K562 (cell line): ENCODE measurements at regions not wholly inside any gene's neighbourhood (a gene's known extent, or its start where the extent isn't known, plus 50 kb on each side); places are given as distances from the start of the nearest gene placed in this dataset.

ENCODE experiments used
- ATAC-seq: fragments of 200-7000 bp; cut with Tn5 transposase; 3 replicates; pipeline ENCODE4 v1.9.1; 2020; ENCODE audit warnings: moderate library complexity
- BruUV-seq: library from RNA; stranded (reverse); fragments of 400-500 nt; replicated peaks from 2 replicates; lab custom pipeline; 2021; lab: Mats Ljungman, UMichigan
- CTCF ChIA-PET: fragments of 300-600 bp; formaldehyde crosslinking; extraction: SDS; loops from one replicate; lab custom pipeline; 2021; ENCODE audit warnings: low intra/inter-chr PET ratio; lab: Yijun Ruan, JAX
- POLR2A ChIA-PET: fragments of 300-600, 350-650 bp; sonication (Branson Sonifier 250); formaldehyde crosslinking; extraction: SDS; loops from one replicate; lab custom pipeline; 2021; ENCODE audit warnings: antibody characterized with exemption, inconsistent platforms; lab: Yijun Ruan, JAX
- DNase-seq, 4 experiments: peaks; one replicate each; pipeline versions ENCODE4 v3.0.0 to v3.0.0-alpha.2; 2011 to 2018; ENCODE audit warnings: low spot score in 3 of 4, mixed read lengths in 3 of 4; ENCODE audit errors: extremely low read depth in 1 of 4
- FAIRE-seq: peaks from 2 replicates; lab custom pipeline; 2011; peaks lifted over from hg19 to GRCh38; lab: Jason Lieb, UNC
- H2AFZ ChIP-seq: 2 replicates; pipeline ENCODE4 v1.6.0; 2011; ENCODE audit warnings: low read depth, low read length, control low read depth, inconsistent platforms
- H3K27ac ChIP-seq: fragments of 200-600 bp; 3 replicates; pipeline ENCODE4 v1.8.0; 2011; ENCODE audit warnings: low read depth, mild to moderate bottlenecking, control low read depth, inconsistent platforms, low read length, moderate library complexity, mixed read lengths; ENCODE audit errors: extremely low read depth
- H3K27me3 ChIP-seq, 2 experiments: fragments of 300-600 bp in 1 of 2; 2 replicates in 1 of 2; 3 replicates in 1 of 2; pipeline versions ENCODE4 v1.6.0 to v1.8.0; 2011; ENCODE audit warnings: inconsistent platforms in 2 of 2, low read length in 2 of 2, mild to moderate bottlenecking in 1 of 2, mixed read lengths in 1 of 2, moderate library complexity in 1 of 2; ENCODE audit not compliant: control insufficient read depth in 2 of 2, insufficient read depth in 2 of 2
- H3K36me3 ChIP-seq: fragments of 300-600 bp; 3 replicates; pipeline ENCODE4 v1.8.0; 2011; ENCODE audit warnings: mild to moderate bottlenecking, low read length, inconsistent platforms; ENCODE audit not compliant: control insufficient read depth, insufficient read depth
- H3K4me1 ChIP-seq, 2 experiments: fragments of 200-600 bp in 1 of 2; replicated peaks in 1 of 2; 2 replicates in 1 of 2; 3 replicates in 1 of 2; pipeline versions ENCODE4 v1.5.1 to v1.8.0; 2011; ENCODE audit warnings: inconsistent platforms in 2 of 2, low read length in 2 of 2, mild to moderate bottlenecking in 1 of 2, mixed read lengths in 1 of 2, moderate library complexity in 1 of 2; ENCODE audit not compliant: control insufficient read depth in 2 of 2, insufficient read depth in 2 of 2
- H3K4me2 ChIP-seq: 2 replicates; pipeline ENCODE4 v1.6.1; 2011; ENCODE audit warnings: low read length, control low read depth, inconsistent platforms, mixed read lengths; ENCODE audit not compliant: insufficient read depth
- H3K4me3 ChIP-seq: fragments of 200-600 bp; sonication (generic), shearing (Covaris generic); 2 replicates; pipeline ENCODE4 v1.5.1; 2016; ENCODE audit warnings: control low read depth, inconsistent platforms
- H3K79me2 ChIP-seq: fragments of 200-600 bp; 3 replicates; pipeline ENCODE4 v1.8.0; 2011; ENCODE audit warnings: low read length, inconsistent platforms; ENCODE audit not compliant: control insufficient read depth, insufficient read depth
- H3K9ac ChIP-seq, 2 experiments: 2 replicates each; pipeline versions ENCODE4 v1.6.0 to v1.6.1; 2011; ENCODE audit warnings: low read depth in 2 of 2, low read length in 2 of 2, control low read depth in 1 of 2, inconsistent platforms in 1 of 2, mild to moderate bottlenecking in 1 of 2, mixed read lengths in 1 of 2; ENCODE audit not compliant: insufficient read depth in 1 of 2
- H3K9me1 ChIP-seq: one replicate; pipeline ENCODE4 v1.6.0; 2011; ENCODE audit warnings: inconsistent platforms, mild to moderate bottlenecking, low read length, moderate library complexity; ENCODE audit not compliant: control insufficient read depth, insufficient read depth
- H3K9me3 ChIP-seq: replicated peaks from 2 replicates; pipeline ENCODE4 v1.5.1; 2011; ENCODE audit warnings: low read depth, low read length, inconsistent platforms; ENCODE audit not compliant: control insufficient read depth, insufficient read depth
- H4K20me1 ChIP-seq: replicated peaks from 2 replicates; pipeline ENCODE4 v1.6.1; 2011; ENCODE audit warnings: low read length, inconsistent platforms, mixed read lengths; ENCODE audit not compliant: control insufficient read depth, insufficient read depth
- CBFA2T2 ChIP-seq: fragments of 450-650 bp; conservative IDR thresholded peaks from 2 replicates; pipeline ENCODE4 v1.6.1; 2017; ENCODE audit warnings: mild to moderate bottlenecking
- ESRRA ChIP-seq: fragments of 450-650 bp; IDR thresholded peaks from 2 replicates; pipeline ENCODE4 v1.6.1; 2014; ENCODE audit warnings: low read depth, mild to moderate bottlenecking, moderate library complexity, borderline replicate concordance
- HEY1 ChIP-seq: fragments of 250-450 bp; sonication (Bioruptor Pico); IDR thresholded peaks from 2 replicates; pipeline ENCODE4 v1.5.0; 2020; ENCODE audit warnings: mild to moderate bottlenecking, moderate library complexity, borderline replicate concordance
- PPARD ChIP-seq: fragments of 250-450 bp; sonication (Bioruptor Pico); IDR thresholded peaks from 2 replicates; pipeline ENCODE4 v1.8.0; 2022; ENCODE audit warnings: inconsistent platforms, mild to moderate bottlenecking, moderate library complexity
- RAD51 ChIP-seq: fragments of 450-650 bp; IDR thresholded peaks from 2 replicates; pipeline ENCODE4 v1.7.1; 2016; ENCODE audit warnings: low read depth, mild to moderate bottlenecking, borderline replicate concordance
- U2AF1 ChIP-seq: fragments of 200-400 bp; formaldehyde crosslinking; optimal IDR thresholded peaks from 2 replicates; pipeline ENCODE3; 2017; ENCODE audit warnings: mild to moderate bottlenecking, low read depth, low read length, moderate library complexity
- ZNF830 ChIP-seq: fragments of 250-450 bp; sonication (Bioruptor Pico); IDR thresholded peaks from 2 replicates; pipeline ENCODE4 v1.5.0; 2021; ENCODE audit warnings: mild to moderate bottlenecking
- WGBS: fragments of 100-300 bp; shearing (Covaris generic); methylation state at CpG from one replicate; pipeline ENCODE4 v1.1.6; 2016; ENCODE audit warnings: low coverage, mixed read lengths; ENCODE audit not compliant: insufficient coverage; ENCODE audit errors: missing lambda C conversion rate; 5-methylcytosine and 5-hydroxymethylcytosine counted together
- in situ Hi-C: fragments of 300-500 bp; cut with MboI; formaldehyde crosslinking; loops from 4 replicates; pipeline ENCODE4 v1.15.0; 2018; ENCODE audit warnings: inconsistent platforms, mixed read lengths
- intact Hi-C: fragments of 100-400 bp; cut with micrococcal nuclease; formaldehyde crosslinking; loops from 2 replicates; pipeline ENCODE4 v1.14.2; 2022
- TF ChIP-seq, protein P1 (sequence below): fragments of 450-650 bp; IDR thresholded peaks from 2 replicates; pipeline ENCODE4 v1.6.1; 2016; ENCODE audit warnings: mild to moderate bottlenecking, moderate library complexity
- TF ChIP-seq, protein P2 (sequence below), 3 experiments: IDR thresholded peaks in 2 of 3; conservative IDR thresholded peaks in 1 of 3; 2 replicates each; pipeline ENCODE4 v1.5.1; 2011 to 2012; ENCODE audit warnings: low read length in 3 of 3, mild to moderate bottlenecking in 3 of 3, control low read depth in 2 of 3, improper control_type of control experiment in 1 of 3, inconsistent platforms in 1 of 3, low read depth in 1 of 3, mixed read lengths in 1 of 3, moderate library complexity in 1 of 3; ENCODE audit not compliant: insufficient read depth in 2 of 3

DNA sequence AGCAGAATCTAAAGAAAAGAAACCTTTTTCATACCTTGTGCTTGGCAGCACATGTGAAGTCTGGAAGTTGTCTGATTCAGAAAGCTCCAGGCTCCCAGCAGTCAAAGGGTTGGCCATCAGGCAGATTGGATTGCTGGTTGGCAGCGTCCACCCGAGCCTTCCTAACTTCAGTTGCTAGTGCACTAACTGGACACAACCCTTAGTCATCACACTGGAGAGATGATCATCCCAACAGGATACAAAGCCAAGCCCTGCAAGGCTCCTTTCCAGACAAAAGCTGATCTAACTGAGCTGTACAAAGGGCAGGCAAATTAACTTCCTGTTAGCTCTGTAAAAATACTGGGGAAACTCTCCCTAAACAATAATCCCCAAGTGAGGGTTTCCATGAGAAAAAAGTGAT is 185.6 kb downstream of the SNX18 start:
- no peak overlapping the region for H3K9ac ChIP-seq
- TF ChIP-seq ZNF830 (CRISPR knock-in tag) (no peak), RAD51 (no peak), CBFA2T2 (no peak), HEY1 (CRISPR knock-in tag) (no peak), ESRRA (no peak), PPARD (CRISPR knock-in tag) (no peak), U2AF1 (no peak)
- TF ChIP-seq, protein P1, sequence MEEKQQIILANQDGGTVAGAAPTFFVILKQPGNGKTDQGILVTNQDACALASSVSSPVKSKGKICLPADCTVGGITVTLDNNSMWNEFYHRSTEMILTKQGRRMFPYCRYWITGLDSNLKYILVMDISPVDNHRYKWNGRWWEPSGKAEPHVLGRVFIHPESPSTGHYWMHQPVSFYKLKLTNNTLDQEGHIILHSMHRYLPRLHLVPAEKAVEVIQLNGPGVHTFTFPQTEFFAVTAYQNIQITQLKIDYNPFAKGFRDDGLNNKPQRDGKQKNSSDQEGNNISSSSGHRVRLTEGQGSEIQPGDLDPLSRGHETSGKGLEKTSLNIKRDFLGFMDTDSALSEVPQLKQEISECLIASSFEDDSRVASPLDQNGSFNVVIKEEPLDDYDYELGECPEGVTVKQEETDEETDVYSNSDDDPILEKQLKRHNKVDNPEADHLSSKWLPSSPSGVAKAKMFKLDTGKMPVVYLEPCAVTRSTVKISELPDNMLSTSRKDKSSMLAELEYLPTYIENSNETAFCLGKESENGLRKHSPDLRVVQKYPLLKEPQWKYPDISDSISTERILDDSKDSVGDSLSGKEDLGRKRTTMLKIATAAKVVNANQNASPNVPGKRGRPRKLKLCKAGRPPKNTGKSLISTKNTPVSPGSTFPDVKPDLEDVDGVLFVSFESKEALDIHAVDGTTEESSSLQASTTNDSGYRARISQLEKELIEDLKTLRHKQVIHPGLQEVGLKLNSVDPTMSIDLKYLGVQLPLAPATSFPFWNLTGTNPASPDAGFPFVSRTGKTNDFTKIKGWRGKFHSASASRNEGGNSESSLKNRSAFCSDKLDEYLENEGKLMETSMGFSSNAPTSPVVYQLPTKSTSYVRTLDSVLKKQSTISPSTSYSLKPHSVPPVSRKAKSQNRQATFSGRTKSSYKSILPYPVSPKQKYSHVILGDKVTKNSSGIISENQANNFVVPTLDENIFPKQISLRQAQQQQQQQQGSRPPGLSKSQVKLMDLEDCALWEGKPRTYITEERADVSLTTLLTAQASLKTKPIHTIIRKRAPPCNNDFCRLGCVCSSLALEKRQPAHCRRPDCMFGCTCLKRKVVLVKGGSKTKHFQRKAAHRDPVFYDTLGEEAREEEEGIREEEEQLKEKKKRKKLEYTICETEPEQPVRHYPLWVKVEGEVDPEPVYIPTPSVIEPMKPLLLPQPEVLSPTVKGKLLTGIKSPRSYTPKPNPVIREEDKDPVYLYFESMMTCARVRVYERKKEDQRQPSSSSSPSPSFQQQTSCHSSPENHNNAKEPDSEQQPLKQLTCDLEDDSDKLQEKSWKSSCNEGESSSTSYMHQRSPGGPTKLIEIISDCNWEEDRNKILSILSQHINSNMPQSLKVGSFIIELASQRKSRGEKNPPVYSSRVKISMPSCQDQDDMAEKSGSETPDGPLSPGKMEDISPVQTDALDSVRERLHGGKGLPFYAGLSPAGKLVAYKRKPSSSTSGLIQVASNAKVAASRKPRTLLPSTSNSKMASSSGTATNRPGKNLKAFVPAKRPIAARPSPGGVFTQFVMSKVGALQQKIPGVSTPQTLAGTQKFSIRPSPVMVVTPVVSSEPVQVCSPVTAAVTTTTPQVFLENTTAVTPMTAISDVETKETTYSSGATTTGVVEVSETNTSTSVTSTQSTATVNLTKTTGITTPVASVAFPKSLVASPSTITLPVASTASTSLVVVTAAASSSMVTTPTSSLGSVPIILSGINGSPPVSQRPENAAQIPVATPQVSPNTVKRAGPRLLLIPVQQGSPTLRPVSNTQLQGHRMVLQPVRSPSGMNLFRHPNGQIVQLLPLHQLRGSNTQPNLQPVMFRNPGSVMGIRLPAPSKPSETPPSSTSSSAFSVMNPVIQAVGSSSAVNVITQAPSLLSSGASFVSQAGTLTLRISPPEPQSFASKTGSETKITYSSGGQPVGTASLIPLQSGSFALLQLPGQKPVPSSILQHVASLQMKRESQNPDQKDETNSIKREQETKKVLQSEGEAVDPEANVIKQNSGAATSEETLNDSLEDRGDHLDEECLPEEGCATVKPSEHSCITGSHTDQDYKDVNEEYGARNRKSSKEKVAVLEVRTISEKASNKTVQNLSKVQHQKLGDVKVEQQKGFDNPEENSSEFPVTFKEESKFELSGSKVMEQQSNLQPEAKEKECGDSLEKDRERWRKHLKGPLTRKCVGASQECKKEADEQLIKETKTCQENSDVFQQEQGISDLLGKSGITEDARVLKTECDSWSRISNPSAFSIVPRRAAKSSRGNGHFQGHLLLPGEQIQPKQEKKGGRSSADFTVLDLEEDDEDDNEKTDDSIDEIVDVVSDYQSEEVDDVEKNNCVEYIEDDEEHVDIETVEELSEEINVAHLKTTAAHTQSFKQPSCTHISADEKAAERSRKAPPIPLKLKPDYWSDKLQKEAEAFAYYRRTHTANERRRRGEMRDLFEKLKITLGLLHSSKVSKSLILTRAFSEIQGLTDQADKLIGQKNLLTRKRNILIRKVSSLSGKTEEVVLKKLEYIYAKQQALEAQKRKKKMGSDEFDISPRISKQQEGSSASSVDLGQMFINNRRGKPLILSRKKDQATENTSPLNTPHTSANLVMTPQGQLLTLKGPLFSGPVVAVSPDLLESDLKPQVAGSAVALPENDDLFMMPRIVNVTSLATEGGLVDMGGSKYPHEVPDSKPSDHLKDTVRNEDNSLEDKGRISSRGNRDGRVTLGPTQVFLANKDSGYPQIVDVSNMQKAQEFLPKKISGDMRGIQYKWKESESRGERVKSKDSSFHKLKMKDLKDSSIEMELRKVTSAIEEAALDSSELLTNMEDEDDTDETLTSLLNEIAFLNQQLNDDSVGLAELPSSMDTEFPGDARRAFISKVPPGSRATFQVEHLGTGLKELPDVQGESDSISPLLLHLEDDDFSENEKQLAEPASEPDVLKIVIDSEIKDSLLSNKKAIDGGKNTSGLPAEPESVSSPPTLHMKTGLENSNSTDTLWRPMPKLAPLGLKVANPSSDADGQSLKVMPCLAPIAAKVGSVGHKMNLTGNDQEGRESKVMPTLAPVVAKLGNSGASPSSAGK, result no peak
- TF ChIP-seq, protein P2, sequence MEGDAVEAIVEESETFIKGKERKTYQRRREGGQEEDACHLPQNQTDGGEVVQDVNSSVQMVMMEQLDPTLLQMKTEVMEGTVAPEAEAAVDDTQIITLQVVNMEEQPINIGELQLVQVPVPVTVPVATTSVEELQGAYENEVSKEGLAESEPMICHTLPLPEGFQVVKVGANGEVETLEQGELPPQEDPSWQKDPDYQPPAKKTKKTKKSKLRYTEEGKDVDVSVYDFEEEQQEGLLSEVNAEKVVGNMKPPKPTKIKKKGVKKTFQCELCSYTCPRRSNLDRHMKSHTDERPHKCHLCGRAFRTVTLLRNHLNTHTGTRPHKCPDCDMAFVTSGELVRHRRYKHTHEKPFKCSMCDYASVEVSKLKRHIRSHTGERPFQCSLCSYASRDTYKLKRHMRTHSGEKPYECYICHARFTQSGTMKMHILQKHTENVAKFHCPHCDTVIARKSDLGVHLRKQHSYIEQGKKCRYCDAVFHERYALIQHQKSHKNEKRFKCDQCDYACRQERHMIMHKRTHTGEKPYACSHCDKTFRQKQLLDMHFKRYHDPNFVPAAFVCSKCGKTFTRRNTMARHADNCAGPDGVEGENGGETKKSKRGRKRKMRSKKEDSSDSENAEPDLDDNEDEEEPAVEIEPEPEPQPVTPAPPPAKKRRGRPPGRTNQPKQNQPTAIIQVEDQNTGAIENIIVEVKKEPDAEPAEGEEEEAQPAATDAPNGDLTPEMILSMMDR (IDR thresholded peaks at IDR 0.05 in 2 of 3, conservative IDR thresholded peaks at IDR 0.05 in 1 of 3; ENCODE audit: insufficient read depth in 2 of 3, low read depth in 1 of 3, low read length in 3 of 3), result no peak

More for the DNA sequence above, 185.6 kb downstream of the SNX18 start:
- Histone ChIP-seq H3K9me3 (no peaks in the 10 kb centered on the region), H3K79me2 (no peaks in the 10 kb centered on the region), H3K4me2 (no peak overlapping the region), H2AFZ (no peak overlapping the region), H3K9me1 (no peaks in the 10 kb centered on the region), H3K4me3 (no peak overlapping the region), H3K27ac (no peak overlapping the region), H3K4me1 (no peaks in the 10 kb centered on the region), H3K27me3 (no peaks in the 10 kb centered on the region), H4K20me1 (no peaks in the 10 kb centered on the region), H3K36me3 (no peaks in the 10 kb centered on the region; the same call in 2 of the 3 replicates)
- ChIA-PET CTCF (no interaction called here), POLR2A (interaction anchor here (0.7 to 1.1 kb wide), 4 partner anchors 8 to 39 kb away, joined by 3 to 4 read pairs (median 3); no protein-coding TSS in a partner anchor)
- FAIRE-seq, result no peak
- 62% methylated on average over 2 of the region's 2 CpGs for WGBS
- no TSS peak for BruUV-seq
- ATAC-seq, result no peak
- intact Hi-C loops, result no loop called here
- in situ Hi-C loops, result no loop called here
- DNase-seq, result no peak
